Adrenal gland (tissue), 9 donors: ENCODE measurements at regions not wholly inside any gene's neighbourhood (a gene's known extent, or its start where the extent isn't known, plus 50 kb on each side); places are given as distances from the start of the nearest gene placed in this dataset.

Experiments used
- DNase-seq, 7 donors: peaks; one replicate each; pipeline ENCODE4 v3.0.0-alpha.2; 2019 to 2020
- H3K27ac ChIP-seq, 5 donors: fragments of 200-600 bp; sonication (generic) in 4 of 5; 1 replicate in 3 of 5; 2 replicates in 2 of 5; pipeline versions ENCODE4 v1.5.1 to v1.8.0; 2016 to 2020; ENCODE audit warnings: mild to moderate bottlenecking in 1 of 5
- H3K27me3 ChIP-seq: fragments of 200-600 bp; 2 replicates; pipeline ENCODE4 v1.8.0; 2021
- H3K36me3 ChIP-seq, 2 donors: fragments of 200-600 bp; replicated peaks in 1 of 2; 1 replicate in 1 of 2; 2 replicates in 1 of 2; pipeline versions ENCODE4 v1.5.1 to v1.8.0; 2018 to 2022
- H3K4me1 ChIP-seq, 2 donors: fragments of 200-600 bp; replicated peaks in 1 of 2; 1 replicate in 1 of 2; 2 replicates in 1 of 2; pipeline versions ENCODE4 v1.5.1 to v1.8.0; 2018 to 2021
- H3K4me3 ChIP-seq, 4 donors: fragments of 200-600 bp; sonication (generic) in 3 of 4; one replicate each; pipeline ENCODE4 v1.5.1; 2016 to 2018
- H3K9me3 ChIP-seq, 3 donors: fragments of 200-600 bp; sonication (generic) in 1 of 3; replicated peaks in 1 of 3; 1 replicate in 2 of 3; 2 replicates in 1 of 3; pipeline versions ENCODE4 v1.5.1 to v1.8.0; 2016 to 2021
- POLR2A ChIP-seq, 2 donors: fragments of 450-650 bp; IDR thresholded peaks; one replicate each; pipeline ENCODE4 v1.6.1; 2017; ENCODE audit warnings: antibody characterized with exemption in 2 of 2, mild to moderate bottlenecking in 2 of 2, moderate library complexity in 1 of 2
- WGBS, 4 donors: extraction: QIAGEN DNeasy Blood & Tissue Kit in 2 of 4; methylation state at CpG; one replicate each; pipeline versions ENCODE4 v1.1.5 to v1.1.7; 2013 to 2017; 5-methylcytosine and 5-hydroxymethylcytosine counted together
- intact Hi-C, 2 donors: fragments of 100-400 bp; cut with DNase I; formaldehyde crosslinking; loops; one replicate each; pipeline versions ENCODE4 v1.14.1 to v1.15.0; 2022 to 2023
- TF ChIP-seq, protein P1 (sequence below), 6 experiments: fragments of 450-650 bp in 4 of 6; fragments of 200-600 bp in 2 of 6; sonication (generic) in 1 of 6; IDR thresholded peaks; 1 replicate in 5 of 6; 2 replicates in 1 of 6; pipeline versions ENCODE4 v1.5.1 to v1.8.0; 2016 to 2021; ENCODE audit warnings: antibody characterized with exemption in 6 of 6, mild to moderate bottlenecking in 2 of 6, moderate library complexity in 1 of 6
- donor health status: healthy with polysubstance abuse.
- donor health status: Bipolar disorder and iron deficiency.
- donor health status: DM: yes; HTN: yes; CAD: no.
- donor health status: DM: no; HTN: no; CAD: no.
- donor health status: DM: no; HTN: no; CAD: no.

DNA sequence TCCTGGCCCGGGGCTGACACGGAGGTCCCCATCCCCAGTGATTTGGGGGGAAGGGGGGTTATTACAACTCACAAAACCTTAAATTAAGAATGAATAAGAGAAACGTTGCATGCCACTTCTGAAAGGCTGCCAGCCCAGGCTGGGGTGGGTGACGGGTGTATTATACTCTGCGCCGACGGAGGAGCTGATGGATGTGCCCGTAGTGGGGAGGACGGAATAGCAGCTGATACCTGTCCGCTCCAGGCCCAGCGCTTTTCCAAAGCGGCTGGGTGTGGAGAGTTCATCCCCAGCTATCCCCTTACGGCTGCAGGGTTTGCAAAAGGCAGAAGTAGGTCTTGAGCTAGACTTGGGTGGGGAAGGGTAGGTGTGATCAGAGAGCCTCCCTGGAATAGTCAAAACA, 63.8 kb upstream of the CASZ1 start:
- 68 to 70% (median 68%) methylated on average over 13 of the region's 13 CpGs for WGBS, 4 donors
- intact Hi-C loops, result loop anchor here in 1 of 2 donors (10.0 kb wide), 1 partner anchor 225 kb away; no protein-coding TSS in a partner anchor
- TF ChIP-seq POLR2A (IDR thresholded peaks at IDR 0.05), result no peak
- TF ChIP-seq, protein P1, sequence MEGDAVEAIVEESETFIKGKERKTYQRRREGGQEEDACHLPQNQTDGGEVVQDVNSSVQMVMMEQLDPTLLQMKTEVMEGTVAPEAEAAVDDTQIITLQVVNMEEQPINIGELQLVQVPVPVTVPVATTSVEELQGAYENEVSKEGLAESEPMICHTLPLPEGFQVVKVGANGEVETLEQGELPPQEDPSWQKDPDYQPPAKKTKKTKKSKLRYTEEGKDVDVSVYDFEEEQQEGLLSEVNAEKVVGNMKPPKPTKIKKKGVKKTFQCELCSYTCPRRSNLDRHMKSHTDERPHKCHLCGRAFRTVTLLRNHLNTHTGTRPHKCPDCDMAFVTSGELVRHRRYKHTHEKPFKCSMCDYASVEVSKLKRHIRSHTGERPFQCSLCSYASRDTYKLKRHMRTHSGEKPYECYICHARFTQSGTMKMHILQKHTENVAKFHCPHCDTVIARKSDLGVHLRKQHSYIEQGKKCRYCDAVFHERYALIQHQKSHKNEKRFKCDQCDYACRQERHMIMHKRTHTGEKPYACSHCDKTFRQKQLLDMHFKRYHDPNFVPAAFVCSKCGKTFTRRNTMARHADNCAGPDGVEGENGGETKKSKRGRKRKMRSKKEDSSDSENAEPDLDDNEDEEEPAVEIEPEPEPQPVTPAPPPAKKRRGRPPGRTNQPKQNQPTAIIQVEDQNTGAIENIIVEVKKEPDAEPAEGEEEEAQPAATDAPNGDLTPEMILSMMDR (IDR thresholded peaks at IDR 0.05), result no peak
- no peaks in the 10 kb centered on the region for H3K9me3 ChIP-seq
- DNase-seq, result no peak
- H3K27ac ChIP-seq, result no peak overlapping the region
- H3K4me1 ChIP-seq, result no peaks in the 10 kb centered on the region
- H3K27me3 ChIP-seq, result no peaks in the 10 kb centered on the region
- H3K4me3 ChIP-seq, result no peak overlapping the region
- H3K36me3 ChIP-seq, result no peaks in the 10 kb centered on the region

DNA sequence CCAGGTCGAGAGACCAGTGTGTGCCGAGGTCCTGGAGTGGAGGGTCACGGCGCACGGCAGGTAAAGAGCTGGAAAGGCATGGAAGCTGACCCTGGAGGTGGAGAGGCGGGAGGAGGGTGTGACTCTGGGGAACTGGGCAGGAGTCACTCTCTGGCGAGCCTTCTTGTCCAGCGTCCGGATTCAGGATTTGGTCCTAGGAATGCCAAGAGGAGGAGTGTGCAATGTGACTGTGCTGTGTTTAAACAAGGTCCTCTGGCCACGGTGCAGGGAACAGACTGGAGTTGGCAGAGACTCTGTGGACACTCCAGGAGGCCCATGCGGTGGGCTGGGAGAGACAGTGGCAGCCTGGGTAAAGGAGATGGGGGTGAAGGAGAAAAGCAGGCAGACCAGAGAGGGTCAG, 64.2 kb upstream of the CASZ1 start:
- Histone ChIP-seq H3K4me3 (no peak overlapping the region), H3K4me1 (no peaks in the 10 kb centered on the region), H3K27ac (no peak overlapping the region), H3K9me3 (no peaks in the 10 kb centered on the region), H3K27me3 (no peaks in the 10 kb centered on the region), H3K36me3 (no peaks in the 10 kb centered on the region)
- no peak for DNase-seq
- TF ChIP-seq, protein P1 (IDR thresholded peaks at IDR 0.05), result no peak
- no peak for TF ChIP-seq POLR2A (IDR thresholded peaks at IDR 0.05)
- WGBS, 4 donors, result 68 to 77% (median 74%) methylated on average over 10 to 11 of the region's 11 CpGs
- intact Hi-C loops, result loop anchor here in 1 of 2 donors (10.0 kb wide), 1 partner anchor 226 kb away; no protein-coding TSS in a partner anchor

DNA sequence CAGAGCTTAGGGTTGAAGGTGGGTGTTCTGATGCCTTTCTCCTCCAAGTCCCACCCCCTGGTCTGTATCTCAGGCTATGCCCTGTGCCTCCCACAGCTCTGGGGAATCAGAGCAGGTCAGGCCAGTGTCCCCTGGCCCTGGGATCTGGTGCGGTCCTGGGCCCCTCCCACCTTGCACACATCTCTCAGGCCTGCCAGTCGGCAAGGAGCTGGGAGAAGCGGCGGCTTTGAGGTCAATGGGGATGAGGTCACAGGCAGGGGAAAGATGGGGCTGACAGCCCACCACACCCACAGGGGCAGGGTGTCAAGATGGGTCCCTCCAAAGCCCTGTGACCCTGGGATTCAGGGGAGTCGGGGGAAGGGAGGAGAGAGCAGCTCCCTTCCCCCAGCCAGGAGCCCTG, 65.4 kb upstream of the CASZ1 start:
- peaks cover 0 to 4% of the 10 kb centered on the region in 2 donors for H3K4me1 ChIP-seq
- intact Hi-C loops, result loop anchor here in 1 of 2 donors (10.0 kb wide), 1 partner anchor 227 kb away; no protein-coding TSS in a partner anchor
- no peak overlapping the region for H3K27ac ChIP-seq
- no peak overlapping the region for H3K4me3 ChIP-seq
- no peaks in the 10 kb centered on the region for H3K36me3 ChIP-seq
- DNase-seq, result no peak
- no peaks in the 10 kb centered on the region for H3K27me3 ChIP-seq
- WGBS, 4 donors, result 58 to 86% (median 83%) methylated on average over 2 to 5 of the region's 5 CpGs
- no peaks in the 10 kb centered on the region for H3K9me3 ChIP-seq
- TF ChIP-seq, protein P1 (IDR thresholded peaks at IDR 0.05), result no peak
- TF ChIP-seq POLR2A (IDR thresholded peaks at IDR 0.05), result no peak

DNA sequence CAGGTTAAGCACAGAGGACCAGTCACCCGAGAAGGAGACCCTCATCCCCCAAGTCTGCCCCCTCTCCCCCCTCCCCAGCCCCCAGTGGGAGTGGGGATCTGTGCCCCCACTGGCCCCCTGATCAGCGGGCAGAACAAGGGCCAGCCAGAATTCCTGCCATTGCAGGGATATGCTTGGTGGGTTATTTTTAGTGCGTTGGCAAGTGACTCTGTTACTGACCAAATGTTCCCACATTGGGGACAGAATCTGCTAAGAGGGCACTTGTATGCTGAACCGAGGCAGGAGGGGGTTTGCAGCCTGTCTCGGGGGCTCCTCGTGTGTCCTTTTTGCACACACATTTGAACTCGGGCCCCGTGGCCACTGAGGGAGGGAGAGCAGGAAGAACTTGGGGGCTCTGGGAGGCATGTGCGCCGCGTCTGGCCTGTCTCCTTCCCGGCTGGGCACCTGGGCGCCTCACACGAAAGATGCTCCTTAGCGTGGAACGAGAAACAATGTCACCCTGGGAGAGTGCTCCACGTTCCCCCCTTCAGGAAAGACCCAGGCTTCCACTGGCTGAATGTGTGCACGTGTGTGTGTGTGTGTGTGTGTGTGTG, 66.4 kb upstream of the CASZ1 start:
- peaks cover 4% of the 10 kb centered on the region in 2 donors for H3K4me1 ChIP-seq

More for the DNA sequence above, 66.4 kb upstream of the CASZ1 start:
- no peak overlapping the region for H3K4me3 ChIP-seq
- peaks cover under 1% of the 10 kb centered on the region for H3K27me3 ChIP-seq
- no peaks in the 10 kb centered on the region for H3K36me3 ChIP-seq
- WGBS, 4 donors, result 75 to 89% (median 82%) methylated on average over 9 to 18 of the region's 18 CpGs
- intact Hi-C loops, result loop anchor here in 1 of 2 donors (10.0 kb wide), 1 partner anchor 228 kb away; no protein-coding TSS in a partner anchor
- DNase-seq, result no peak
- no peak overlapping the region for H3K27ac ChIP-seq
- no peaks in the 10 kb centered on the region for H3K9me3 ChIP-seq
- TF ChIP-seq, protein P1 (IDR thresholded peaks at IDR 0.05), result no peak
- no peak for TF ChIP-seq POLR2A (IDR thresholded peaks at IDR 0.05)
